Activated T-helper 2 cell treated with anti-CD3 and anti-CD28 coated beads, Interferon-gamma antibody, Interleukin-2, Interleukin-4, amounts not matched to agents 10 μg/mL and 5 μg/mL and 100 μg/mL, durations not matched to agents 14 hours and 24 hours and 36 hours (primary cell): ENCODE measurements at regions not wholly inside any gene's neighbourhood (a gene's known extent, or its start where the extent isn't known, plus 50 kb on each side); places are given as distances from the start of the nearest gene placed in this dataset.

Source experiments
- DNase-seq: peaks from one replicate; pipeline ENCODE4 v3.0.0; 2021; ENCODE audit warnings: low spot score
- H3K27ac Mint-ChIP-seq: one replicate; pipeline ENCODE4 v1.8.0; 2021; ENCODE audit warnings: mixed read lengths
- H3K27me3 Mint-ChIP-seq: one replicate; pipeline ENCODE4 v1.8.0; 2021; ENCODE audit warnings: low read depth, mixed read lengths
- H3K36me3 Mint-ChIP-seq: one replicate; pipeline ENCODE4 v1.8.0; 2021; ENCODE audit warnings: low read depth, mixed read lengths
- H3K4me1 Mint-ChIP-seq: one replicate; pipeline ENCODE4 v1.8.0; 2021; ENCODE audit warnings: low read depth, mixed read lengths
- H3K4me3 Mint-ChIP-seq: one replicate; pipeline ENCODE4 v1.8.0; 2021; ENCODE audit warnings: low read depth, mild to moderate bottlenecking, moderate library complexity, mixed read lengths
- H3K9me3 Mint-ChIP-seq: one replicate; pipeline ENCODE4 v1.8.0; 2021; ENCODE audit warnings: mixed read lengths
- intact Hi-C: fragments of 100-400 bp; cut with micrococcal nuclease; formaldehyde crosslinking; loops from one replicate; pipeline ENCODE4 v1.15.1; 2023

GRCh38 chr9:785997-786396, 55.5 kb upstream of the DMRT1 start:
- Mint-ChIP-seq H3K4me1 (peaks cover 5% of the 10 kb centered on the region), H3K4me3 (no peak overlapping the region), H3K27ac (no peak overlapping the region), H3K36me3 (no peaks in the 10 kb centered on the region), H3K9me3 (no peaks in the 10 kb centered on the region), H3K27me3 (peaks cover 16% of the 10 kb centered on the region)
- intact Hi-C loops = no loop called here
- no peak for DNase-seq

GRCh38 chr9:786405-786804, 55.1 kb upstream of the DMRT1 start:
- peaks cover 5% of the 10 kb centered on the region for H3K4me1 Mint-ChIP-seq
- no peak overlapping the region for H3K4me3 Mint-ChIP-seq
- intact Hi-C loops = no loop called here
- no peak for DNase-seq
- no peaks in the 10 kb centered on the region for H3K9me3 Mint-ChIP-seq
- H3K27ac Mint-ChIP-seq = no peak overlapping the region
- peaks cover 14% of the 10 kb centered on the region for H3K27me3 Mint-ChIP-seq
- no peaks in the 10 kb centered on the region for H3K36me3 Mint-ChIP-seq

GRCh38 chr9:788777-789176, 52.7 kb upstream of the DMRT1 start:
- H3K36me3 Mint-ChIP-seq = no peaks in the 10 kb centered on the region
- H3K27ac Mint-ChIP-seq = no peak overlapping the region
- intact Hi-C loops = no loop called here
- H3K4me3 Mint-ChIP-seq = no peak overlapping the region
- peaks cover 5% of the 10 kb centered on the region for H3K27me3 Mint-ChIP-seq
- DNase-seq = no peak
- H3K9me3 Mint-ChIP-seq = no peaks in the 10 kb centered on the region
- peaks cover 5% of the 10 kb centered on the region for H3K4me1 Mint-ChIP-seq
